AG04449 (cell line): ENCODE measurements at regions not wholly inside any gene's neighbourhood (a gene's known extent, or its start where the extent isn't known, plus 50 kb on each side); places are given as distances from the start of the nearest gene placed in this dataset.

Experiments used
- CTCF ChIA-PET: fragments of 350-600 bp; formaldehyde crosslinking; extraction: SDS; loops from one replicate; lab custom pipeline; 2021; ENCODE audit warnings: antibody characterized with exemption; lab: Yijun Ruan, JAX
- POLR2A ChIA-PET: fragments of 400-600, 350-600 bp; formaldehyde crosslinking; extraction: SDS; loops from one replicate; lab custom pipeline; 2020; ENCODE audit warnings: antibody characterized with exemption, inconsistent platforms; lab: Yijun Ruan, JAX
- DNase-seq: peaks from one replicate; pipeline ENCODE4 v3.0.0-alpha.2; 2010; ENCODE audit warnings: low read depth, low spot score
- H3K4me3 ChIP-seq: 2 replicates; pipeline ENCODE4 v1.5.1; 2011; ENCODE audit warnings: low read depth, mild to moderate bottlenecking, control low read depth, low read length
- CTCF ChIP-seq: IDR thresholded peaks from one replicate; pipeline ENCODE4 v1.5.1; 2011; ENCODE audit warnings: mild to moderate bottlenecking, moderate library complexity, low read length, control low read depth, inconsistent platforms; ENCODE audit not compliant: insufficient read depth; ENCODE audit errors: missing control alignments

- no peak for TF ChIP-seq CTCF
- DNase-seq: no peak
- no peak overlapping the region for H3K4me3 ChIP-seq
- CTCF ChIA-PET: no interaction called here
- POLR2A ChIA-PET: no interaction called here
These were observed 262.8 kb upstream of the LRFN5 start for GRCh38 chr14:41343857-41344256.

- H3K4me3 ChIP-seq: no peak overlapping the region
- no peak for DNase-seq
- ChIA-PET POLR2A (no interaction called here), CTCF (no interaction called here)
- no peak for TF ChIP-seq CTCF
These were observed 293.5 kb upstream of the LRFN5 start for GRCh38 chr14:41313196-41313595.

GRCh38 chr14:41303506-41303905 is 303.2 kb upstream of the LRFN5 start:
- ChIA-PET CTCF (no interaction called here), POLR2A (no interaction called here)
- H3K4me3 ChIP-seq: no peak overlapping the region
- no peak for DNase-seq
- TF ChIP-seq CTCF: no peak

- ChIA-PET POLR2A (no interaction called here), CTCF (no interaction called here)
These were observed 303.9 kb upstream of the LRFN5 start for GRCh38 chr14:41302776-41303175.

GRCh38 chr14:41299924-41300323 is 306.8 kb upstream of the LRFN5 start:
- no peak for DNase-seq
- TF ChIP-seq CTCF: no peak
- ChIA-PET CTCF (no interaction called here), POLR2A (no interaction called here)
- H3K4me3 ChIP-seq: no peak overlapping the region

More at GRCh38 chr14:41302776-41303175, 303.9 kb upstream of the LRFN5 start:
- DNase-seq: no peak
- no peak for TF ChIP-seq CTCF
- no peak overlapping the region for H3K4me3 ChIP-seq

GRCh38 chr14:41298328-41298690 is 308.4 kb upstream of the LRFN5 start:
- no peak overlapping the region for H3K4me3 ChIP-seq
- POLR2A ChIA-PET: no interaction called here
- no peak for TF ChIP-seq CTCF
- DNase-seq: no peak
- CTCF ChIA-PET: no interaction called here
